WTC11 (cell line): ENCODE measurements at regions not wholly inside any gene's neighbourhood (a gene's known extent, or its start where the extent isn't known, plus 50 kb on each side); places are given as distances from the start of the nearest gene placed in this dataset.

Source experiments
- AFF4 ChIP-seq: sonication (generic); formaldehyde crosslinking; IDR thresholded peaks from 2 replicates; pipeline ENCODE4 v1.8.1; 2023; ENCODE audit warnings: mild to moderate bottlenecking, missing genetic modification reagents, borderline replicate concordance
- CREM ChIP-seq: sonication (generic); formaldehyde crosslinking; IDR thresholded peaks from 2 replicates; pipeline ENCODE4 v1.8.1; 2022; ENCODE audit warnings: mild to moderate bottlenecking, missing genetic modification reagents, moderate library complexity
- CTCF ChIP-seq: fragments of 200-600 bp; IDR thresholded peaks from 2 replicates; pipeline ENCODE4 v1.8.0; 2022; ENCODE audit warnings: antibody characterized with exemption
- E2F5 ChIP-seq: sonication (generic); formaldehyde crosslinking; IDR thresholded peaks from 2 replicates; pipeline ENCODE4 v1.8.1; 2022; ENCODE audit warnings: mild to moderate bottlenecking, moderate library complexity, missing genetic modification reagents
- ESRRA ChIP-seq: sonication (generic); formaldehyde crosslinking; IDR thresholded peaks from 2 replicates; pipeline ENCODE4 v1.8.1; 2022; ENCODE audit warnings: mild to moderate bottlenecking, missing genetic modification reagents, borderline replicate concordance
- FOXJ3 ChIP-seq: sonication (generic); formaldehyde crosslinking; IDR thresholded peaks from 2 replicates; pipeline ENCODE4 v1.9.0; 2021; ENCODE audit warnings: missing genetic modification reagents, mild to moderate bottlenecking, borderline replicate concordance
- FOXP1 ChIP-seq: sonication (generic); formaldehyde crosslinking; IDR thresholded peaks from 2 replicates; pipeline ENCODE4 v1.8.0; 2022; ENCODE audit warnings: missing genetic modification reagents, mild to moderate bottlenecking, moderate library complexity, borderline replicate concordance
- NFYB ChIP-seq: sonication (generic); formaldehyde crosslinking; conservative IDR thresholded peaks from 2 replicates; pipeline ENCODE4 v1.8.0; 2022; ENCODE audit warnings: low read depth, missing genetic modification reagents
- NR1H2 ChIP-seq: sonication (generic); formaldehyde crosslinking; IDR thresholded peaks from 2 replicates; pipeline ENCODE4 v1.9.0; 2021; ENCODE audit warnings: mild to moderate bottlenecking, moderate library complexity, missing genetic modification reagents
- STAT6 ChIP-seq: sonication (generic); formaldehyde crosslinking; conservative IDR thresholded peaks from 2 replicates; pipeline ENCODE4 v1.8.1; 2023; ENCODE audit warnings: mild to moderate bottlenecking, low read depth, missing genetic modification reagents, moderate library complexity
- ZNF138 ChIP-seq: sonication (generic); formaldehyde crosslinking; conservative IDR thresholded peaks from 2 replicates; pipeline ENCODE4 v1.8.1; 2022; ENCODE audit warnings: mild to moderate bottlenecking, moderate library complexity, missing genetic modification reagents

GRCh38 chr2:153308466-153308865, 170.1 kb downstream of the RPRM start:
- TF ChIP-seq E2F5 (CRISPR knock-in tag) (no peak), STAT6 (CRISPR knock-in tag) (no peak), CTCF (no peak), NFYB (CRISPR knock-in tag) (no peak), CREM (no peak), ESRRA (no peak), AFF4 (CRISPR knock-in tag) (no peak), FOXJ3 (CRISPR knock-in tag) (no peak), ZNF138 (CRISPR knock-in tag) (no peak), NR1H2 (CRISPR knock-in tag) (no peak), FOXP1 (no peak)
